ENCODE measurements at regions not wholly inside any gene's neighbourhood (a gene's known extent, or its start where the extent isn't known, plus 50 kb on each side); places are given as distances from the start of the nearest gene placed in this dataset.

DNA sequence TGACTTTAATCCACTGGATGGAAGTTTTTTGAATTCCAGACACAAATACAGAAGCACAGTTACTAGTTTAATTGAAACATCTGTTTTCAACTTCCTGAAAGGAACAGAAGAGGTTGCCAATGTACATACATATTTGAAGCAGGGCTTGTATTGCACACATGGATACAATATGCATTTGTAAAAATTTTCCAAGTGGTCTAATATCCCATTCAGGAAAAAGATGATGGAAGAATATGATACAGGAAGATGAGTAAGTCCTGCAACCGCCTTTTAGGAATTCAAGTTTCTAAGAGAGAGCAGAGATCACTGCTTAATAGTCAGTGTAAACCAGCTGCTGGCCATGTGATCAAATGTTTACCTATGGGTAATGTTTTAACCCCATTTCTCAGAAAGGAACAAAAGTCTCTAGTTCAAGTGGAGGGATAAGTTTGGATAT is 265.4 kb downstream of the TRIB2 start:
- Histone ChIP-seq H3K27ac (ENCODE audit: low read length) (no peak overlapping the region), H2AFZ (ENCODE audit: low read depth, low read length) (no peak overlapping the region), H3K9ac (ENCODE audit: low read length) (no peak overlapping the region), H3K4me2 (ENCODE audit: low read length) (no peak overlapping the region), H3K27me3 (ENCODE audit: low read depth, low read length) (0 out of 2 replicates have a peak, but pooled peaks cover 3% of the 10 kb centered on the region), H3K4me3 (ENCODE audit: low read length) (no peak overlapping the region), H3K36me3 (replicated peaks; ENCODE audit: low read depth, low read length) (no peaks in the 10 kb centered on the region), H4K20me1 (ENCODE audit: insufficient read depth, low read length) (no peaks in the 10 kb centered on the region), H3K79me2 (ENCODE audit: low read length) (no peaks in the 10 kb centered on the region), H3K4me1 (ENCODE audit: low read length) (no peaks in the 10 kb centered on the region), H3K9me3 (ENCODE audit: insufficient read depth, low read length) (no peaks in the 10 kb centered on the region)
- TF ChIP-seq EZH2phosphoT487 (IDR thresholded peaks at IDR 0.05; ENCODE audit: low read depth) = no peak
- TF ChIP-seq CTCF (IDR thresholded peaks at IDR 0.05; ENCODE audit: low read depth, low read length) = no peak

GRCh38 chr2:12987246-12987645 is 270.5 kb downstream of the TRIB2 start:
- no peaks in the 10 kb centered on the region for H3K9me3 ChIP-seq (ENCODE audit: insufficient read depth, low read length)
- TF ChIP-seq EZH2phosphoT487 (IDR thresholded peaks at IDR 0.05; ENCODE audit: low read depth) = no peak
- TF ChIP-seq CTCF (IDR thresholded peaks at IDR 0.05; ENCODE audit: low read depth, low read length) = no peak
- H3K9ac ChIP-seq (ENCODE audit: low read length) = no peak overlapping the region
- no peaks in the 10 kb centered on the region for H4K20me1 ChIP-seq (ENCODE audit: insufficient read depth, low read length)
- H3K4me2 ChIP-seq (ENCODE audit: low read length) = no peak overlapping the region
- H3K4me3 ChIP-seq (ENCODE audit: low read length) = no peak overlapping the region
- no peak overlapping the region for H3K27ac ChIP-seq (ENCODE audit: low read length)
- H3K79me2 ChIP-seq (ENCODE audit: low read length) = no peaks in the 10 kb centered on the region
- no peaks in the 10 kb centered on the region for H3K36me3 ChIP-seq (replicated peaks; ENCODE audit: low read depth, low read length)
- no peaks in the 10 kb centered on the region for H3K4me1 ChIP-seq (ENCODE audit: low read length)
- H2AFZ ChIP-seq (ENCODE audit: low read depth, low read length) = no peak overlapping the region
- no peaks in the 10 kb centered on the region for H3K27me3 ChIP-seq (ENCODE audit: low read depth, low read length)

DNA sequence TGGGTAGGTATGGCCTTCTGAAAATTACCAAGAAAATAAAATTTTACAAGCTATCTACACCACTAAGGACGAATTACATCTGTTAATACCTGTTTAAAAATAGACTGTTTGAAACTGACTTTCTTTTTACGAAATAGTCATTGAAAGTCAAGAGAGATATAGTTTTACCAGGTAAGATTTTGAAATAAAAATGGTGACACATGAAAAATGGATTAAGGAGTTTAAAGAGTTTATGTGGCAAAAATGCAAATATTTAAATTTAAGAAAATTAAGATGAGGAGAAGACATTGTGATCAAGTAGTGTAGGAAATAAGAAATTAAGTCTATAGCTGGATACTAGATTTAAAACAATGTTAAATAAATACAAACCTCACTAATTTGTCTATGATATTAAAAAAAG is 271.5 kb downstream of the TRIB2 start:
- Histone ChIP-seq H3K4me1 (ENCODE audit: low read length) (no peaks in the 10 kb centered on the region), H3K27me3 (ENCODE audit: low read depth, low read length) (no peaks in the 10 kb centered on the region), H3K4me2 (ENCODE audit: low read length) (no peak overlapping the region), H2AFZ (ENCODE audit: low read depth, low read length) (no peak overlapping the region), H3K9me3 (ENCODE audit: insufficient read depth, low read length) (no peaks in the 10 kb centered on the region), H3K36me3 (replicated peaks; ENCODE audit: low read depth, low read length) (no peaks in the 10 kb centered on the region), H3K27ac (ENCODE audit: low read length) (no peak overlapping the region), H3K4me3 (ENCODE audit: low read length) (no peak overlapping the region), H3K9ac (ENCODE audit: low read length) (no peak overlapping the region), H3K79me2 (ENCODE audit: low read length) (no peaks in the 10 kb centered on the region), H4K20me1 (ENCODE audit: insufficient read depth, low read length) (no peaks in the 10 kb centered on the region)
- TF ChIP-seq CTCF (IDR thresholded peaks at IDR 0.05; ENCODE audit: low read depth, low read length) (no peak), EZH2phosphoT487 (IDR thresholded peaks at IDR 0.05; ENCODE audit: low read depth) (no peak)

GRCh38 chr2:12990523-12990922 is 273.8 kb downstream of the TRIB2 start:
- H3K9ac ChIP-seq (ENCODE audit: low read length) = no peak overlapping the region
- peak; percentile 30; the same call in 1 of the 2 replicates for TF ChIP-seq CTCF (IDR thresholded peaks at IDR 0.05; ENCODE audit: low read depth, low read length)
- no peak for TF ChIP-seq EZH2phosphoT487 (IDR thresholded peaks at IDR 0.05; ENCODE audit: low read depth)
- no peaks in the 10 kb centered on the region for H3K9me3 ChIP-seq (ENCODE audit: insufficient read depth, low read length)
- H3K4me1 ChIP-seq (ENCODE audit: low read length) = no peaks in the 10 kb centered on the region
- H3K36me3 ChIP-seq (replicated peaks; ENCODE audit: low read depth, low read length) = no peaks in the 10 kb centered on the region
- no peak overlapping the region for H3K4me3 ChIP-seq (ENCODE audit: low read length)
- H4K20me1 ChIP-seq (ENCODE audit: insufficient read depth, low read length) = no peaks in the 10 kb centered on the region
- no peaks in the 10 kb centered on the region for H3K79me2 ChIP-seq (ENCODE audit: low read length)
- H3K4me2 ChIP-seq (ENCODE audit: low read length) = no peak overlapping the region
- H3K27me3 ChIP-seq (ENCODE audit: low read depth, low read length) = no peaks in the 10 kb centered on the region
- H2AFZ ChIP-seq (ENCODE audit: low read depth, low read length) = no peak overlapping the region
- H3K27ac ChIP-seq (ENCODE audit: low read length) = no peak overlapping the region

All from OCI-LY3 (cell line).